Keratinocyte (primary cell): ENCODE measurements at regions not wholly inside any gene's neighbourhood (a gene's known extent, or its start where the extent isn't known, plus 50 kb on each side); places are given as distances from the start of the nearest gene placed in this dataset.

Experiments
- DNase-seq: peaks from one replicate; pipeline ENCODE4 v3.0.0-alpha.2; 2011; ENCODE audit warnings: low read depth, missing footprints, low spot score
- FAIRE-seq: peaks from 2 replicates; lab custom pipeline; 2011; peaks lifted over from hg19 to GRCh38; lab: Jason Lieb, UNC
- H2AFZ ChIP-seq: 2 replicates; pipeline ENCODE4 v1.6.0; 2012; ENCODE audit warnings: low read length, control low read depth, inconsistent platforms; ENCODE audit not compliant: control insufficient read depth
- H3K27ac ChIP-seq: 2 replicates; pipeline ENCODE4 v1.5.1; 2011; ENCODE audit warnings: low read length; ENCODE audit not compliant: control insufficient read depth, insufficient read depth
- H3K27me3 ChIP-seq: 3 replicates; pipeline ENCODE4 v1.6.0; 2011; ENCODE audit warnings: low read length; ENCODE audit not compliant: control insufficient read depth, insufficient read depth; ENCODE audit errors: extremely low read depth
- H3K36me3 ChIP-seq, 2 experiments: 2 replicates in 1 of 2; 3 replicates in 1 of 2; pipeline ENCODE4 v1.5.1; 2011; ENCODE audit warnings: low read length in 2 of 2, mild to moderate bottlenecking in 1 of 2; ENCODE audit not compliant: control insufficient read depth in 2 of 2, insufficient read depth in 2 of 2; ENCODE audit errors: extremely low read depth in 1 of 2
- H3K4me1 ChIP-seq: 3 replicates; pipeline ENCODE4 v1.5.1; 2011; ENCODE audit warnings: low read length; ENCODE audit not compliant: control insufficient read depth, insufficient read depth; ENCODE audit errors: extremely low read depth
- H3K4me2 ChIP-seq: 3 replicates; pipeline ENCODE4 v1.6.0; 2011; ENCODE audit warnings: low read depth, low read length; ENCODE audit not compliant: control insufficient read depth, insufficient read depth; ENCODE audit errors: extremely low read depth
- H3K4me3 ChIP-seq, 3 experiments: fragments of 200-600 bp in 1 of 3; sonication (generic) in 1 of 3; 2 replicates in 2 of 3; 3 replicates in 1 of 3; pipeline ENCODE4 v1.5.1; 2011 to 2016; ENCODE audit warnings: low read length in 3 of 3, mild to moderate bottlenecking in 3 of 3, control low read depth in 2 of 3, inconsistent platforms in 1 of 3, low read depth in 1 of 3, mixed read lengths in 1 of 3, mixed run types in 1 of 3, moderate library complexity in 1 of 3; ENCODE audit not compliant: control insufficient read depth in 2 of 3, insufficient read depth in 2 of 3; ENCODE audit errors: extremely low read depth in 1 of 3
- H3K79me2 ChIP-seq: 2 replicates; pipeline ENCODE4 v1.6.0; 2012; ENCODE audit warnings: low read length; ENCODE audit not compliant: control insufficient read depth, insufficient read depth
- H3K9ac ChIP-seq: 3 replicates; pipeline ENCODE4 v1.6.0; 2011; ENCODE audit warnings: low read length; ENCODE audit not compliant: control insufficient read depth, insufficient read depth; ENCODE audit errors: extremely low read depth
- H3K9me1 ChIP-seq: 3 replicates; pipeline ENCODE4 v1.6.0; 2011; ENCODE audit warnings: low read length; ENCODE audit not compliant: control insufficient read depth, insufficient read depth; ENCODE audit errors: extremely low read depth
- H3K9me3 ChIP-seq: 2 replicates; pipeline ENCODE4 v1.5.1; 2012; ENCODE audit warnings: low read depth, low read length; ENCODE audit not compliant: control insufficient read depth
- H4K20me1 ChIP-seq: 3 replicates; pipeline ENCODE4 v1.6.0; 2011; ENCODE audit warnings: low read length; ENCODE audit not compliant: control insufficient read depth, insufficient read depth; ENCODE audit errors: extremely low read depth
- EZH2 ChIP-seq: IDR thresholded peaks from one replicate; pipeline ENCODE4 v1.6.1; 2012; ENCODE audit warnings: inconsistent platforms, mild to moderate bottlenecking, low read length, moderate library complexity
- dilution Hi-C: fragments of 300-500 bp; cut with MboI; formaldehyde crosslinking; loops from one replicate; pipeline ENCODE4 v1.7.0; 2020; ENCODE audit warnings: low sequenced_read_pairs; ENCODE audit not compliant: extremely low pct_ligation_motif_present
- TF ChIP-seq, protein P1 (sequence below), 3 experiments: IDR thresholded peaks in 1 of 3; conservative IDR thresholded peaks in 1 of 3; optimal IDR thresholded peaks in 1 of 3; 2 replicates in 2 of 3; 3 replicates in 1 of 3; pipeline versions ENCODE3 to v1.5.1; 2011; ENCODE audit warnings: low read length in 3 of 3, mild to moderate bottlenecking in 3 of 3, moderate library complexity in 2 of 3, control low read depth in 1 of 3, inconsistent platforms in 1 of 3; ENCODE audit not compliant: insufficient read depth in 2 of 3; ENCODE audit errors: extremely low read depth in 1 of 3

DNA sequence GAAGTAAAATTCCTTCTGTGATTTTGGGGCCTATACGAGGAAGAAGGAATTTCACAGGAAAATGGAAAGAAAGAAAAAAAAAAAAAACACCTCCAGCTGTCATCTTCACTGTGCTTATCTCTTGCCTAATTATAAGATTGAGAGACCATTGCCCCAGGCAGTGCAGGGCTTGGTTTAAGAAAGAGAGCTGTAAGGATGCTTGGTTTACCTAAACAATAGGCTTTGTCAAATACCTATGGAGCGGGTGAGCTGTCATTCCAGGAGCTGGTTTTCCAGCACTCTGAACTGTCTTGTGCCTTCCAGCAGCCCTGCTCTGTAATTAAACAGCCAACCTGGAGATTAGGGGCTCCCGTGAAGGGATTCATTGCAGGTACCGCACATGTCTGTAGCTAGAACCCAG is 137.8 kb downstream of the EDN3 start:
- Histone ChIP-seq H3K9ac (no peak overlapping the region), H2AFZ (no peak overlapping the region), H3K4me2 (no peak overlapping the region), H4K20me1 (no peaks in the 10 kb centered on the region), H3K9me3 (no peaks in the 10 kb centered on the region), H3K4me1 (no peaks in the 10 kb centered on the region), H3K27ac (no peak overlapping the region), H3K9me1 (no peaks in the 10 kb centered on the region), H3K36me3 (no peaks in the 10 kb centered on the region), H3K4me3 (no peak overlapping the region), H3K27me3 (peaks cover 3% of the 10 kb centered on the region), H3K79me2 (no peaks in the 10 kb centered on the region)
- dilution Hi-C loops: no loop called here
- TF ChIP-seq EZH2: no peak
- TF ChIP-seq, protein P1, sequence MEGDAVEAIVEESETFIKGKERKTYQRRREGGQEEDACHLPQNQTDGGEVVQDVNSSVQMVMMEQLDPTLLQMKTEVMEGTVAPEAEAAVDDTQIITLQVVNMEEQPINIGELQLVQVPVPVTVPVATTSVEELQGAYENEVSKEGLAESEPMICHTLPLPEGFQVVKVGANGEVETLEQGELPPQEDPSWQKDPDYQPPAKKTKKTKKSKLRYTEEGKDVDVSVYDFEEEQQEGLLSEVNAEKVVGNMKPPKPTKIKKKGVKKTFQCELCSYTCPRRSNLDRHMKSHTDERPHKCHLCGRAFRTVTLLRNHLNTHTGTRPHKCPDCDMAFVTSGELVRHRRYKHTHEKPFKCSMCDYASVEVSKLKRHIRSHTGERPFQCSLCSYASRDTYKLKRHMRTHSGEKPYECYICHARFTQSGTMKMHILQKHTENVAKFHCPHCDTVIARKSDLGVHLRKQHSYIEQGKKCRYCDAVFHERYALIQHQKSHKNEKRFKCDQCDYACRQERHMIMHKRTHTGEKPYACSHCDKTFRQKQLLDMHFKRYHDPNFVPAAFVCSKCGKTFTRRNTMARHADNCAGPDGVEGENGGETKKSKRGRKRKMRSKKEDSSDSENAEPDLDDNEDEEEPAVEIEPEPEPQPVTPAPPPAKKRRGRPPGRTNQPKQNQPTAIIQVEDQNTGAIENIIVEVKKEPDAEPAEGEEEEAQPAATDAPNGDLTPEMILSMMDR (optimal IDR thresholded peaks at IDR 0.05 in 1 of 3, IDR thresholded peaks at IDR 0.05 in 1 of 3, conservative IDR thresholded peaks at IDR 0.05 in 1 of 3; ENCODE audit: extremely low read depth in 1 of 3, insufficient read depth in 2 of 3, low read length in 3 of 3): no peak
- FAIRE-seq (no peak), DNase-seq (no peak)

DNA sequence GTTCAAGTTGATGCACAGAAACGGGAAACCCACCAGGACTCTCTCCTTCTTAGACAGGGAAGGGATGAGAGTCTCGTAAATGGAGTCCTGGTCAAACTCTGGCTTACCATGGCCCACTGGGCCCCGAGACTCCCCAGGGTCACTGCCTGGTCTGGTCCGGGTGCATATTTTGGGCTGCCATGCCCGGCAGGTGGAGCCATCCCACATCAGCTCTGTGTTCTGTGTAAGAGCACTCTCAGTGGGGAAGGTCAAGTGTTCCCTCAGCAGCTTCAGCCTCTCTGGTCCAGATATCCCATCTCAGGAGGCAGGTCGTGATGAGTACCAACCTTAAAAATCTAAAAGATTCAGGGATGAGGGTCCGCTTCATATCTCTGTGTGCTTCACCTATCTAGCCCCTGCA is 138.8 kb downstream of the EDN3 start:
- Histone ChIP-seq H3K4me1 (no peaks in the 10 kb centered on the region), H2AFZ (no peak overlapping the region), H3K36me3 (no peaks in the 10 kb centered on the region), H3K79me2 (no peaks in the 10 kb centered on the region), H3K4me3 (no peak overlapping the region), H3K27ac (no peak overlapping the region), H3K27me3 (peaks cover 5% of the 10 kb centered on the region), H3K9ac (no peak overlapping the region), H3K9me1 (no peaks in the 10 kb centered on the region), H3K9me3 (no peaks in the 10 kb centered on the region), H4K20me1 (no peaks in the 10 kb centered on the region), H3K4me2 (no peak overlapping the region)
- dilution Hi-C loops: no loop called here
- FAIRE-seq (no peak), DNase-seq (no peak)
- TF ChIP-seq, protein P1 (optimal IDR thresholded peaks at IDR 0.05 in 1 of 3, IDR thresholded peaks at IDR 0.05 in 1 of 3, conservative IDR thresholded peaks at IDR 0.05 in 1 of 3; ENCODE audit: extremely low read depth in 1 of 3, insufficient read depth in 2 of 3, low read length in 3 of 3): no peak
- no peak for TF ChIP-seq EZH2
